Fibroblast of lung (primary cell): ENCODE measurements at regions not wholly inside any gene's neighbourhood (a gene's known extent, or its start where the extent isn't known, plus 50 kb on each side); places are given as distances from the start of the nearest gene placed in this dataset.

Experiments used
- DNase-seq, 2 donors: peaks; one replicate each; pipeline versions ENCODE4 v3.0.0 to v3.0.0-alpha.2; 2010; ENCODE audit warnings: low read depth in 2 of 2
- H2AFZ ChIP-seq: 2 replicates; pipeline ENCODE4 v1.5.1; 2012; ENCODE audit warnings: low read length, control low read depth, inconsistent platforms
- H3K27ac ChIP-seq: 2 replicates; pipeline ENCODE4 v1.5.1; 2011; ENCODE audit warnings: low read length, control low read depth; ENCODE audit not compliant: insufficient read depth
- H3K27me3 ChIP-seq: 2 replicates; pipeline ENCODE4 v1.5.1; 2011; ENCODE audit warnings: mild to moderate bottlenecking, low read length; ENCODE audit not compliant: control insufficient read depth, insufficient read depth
- H3K36me3 ChIP-seq: 2 replicates; pipeline ENCODE4 v1.5.1; 2011; ENCODE audit warnings: low read length; ENCODE audit not compliant: control insufficient read depth, insufficient read depth
- H3K4me1 ChIP-seq: 2 replicates; pipeline ENCODE4 v1.5.1; 2011; ENCODE audit warnings: low read length; ENCODE audit not compliant: control insufficient read depth, insufficient read depth; ENCODE audit errors: extremely low read depth
- H3K4me2 ChIP-seq: 2 replicates; pipeline ENCODE4 v1.5.1; 2011; ENCODE audit warnings: low read length, control low read depth; ENCODE audit not compliant: insufficient read depth; ENCODE audit errors: extremely low read depth
- H3K4me3 ChIP-seq, 4 experiments: fragments of 200-600 bp in 1 of 4; sonication (generic) in 1 of 4; replicated peaks in 1 of 4; 2 replicates each; pipeline ENCODE4 v1.5.1; 2011 to 2016; ENCODE audit warnings: low read length in 4 of 4, low read depth in 3 of 4, mild to moderate bottlenecking in 3 of 4, control low read depth in 2 of 4, inconsistent platforms in 1 of 4, mixed read lengths in 1 of 4; ENCODE audit not compliant: insufficient read depth in 1 of 4; ENCODE audit errors: control extremely low read depth in 1 of 4
- H3K79me2 ChIP-seq: 2 replicates; pipeline ENCODE4 v1.5.1; 2012; ENCODE audit warnings: mild to moderate bottlenecking, low read length, inconsistent platforms; ENCODE audit not compliant: control insufficient read depth, insufficient read depth
- H3K9ac ChIP-seq: 2 replicates; pipeline ENCODE4 v1.5.1; 2011; ENCODE audit warnings: mild to moderate bottlenecking, low read length, control low read depth; ENCODE audit not compliant: insufficient read depth
- H3K9me3 ChIP-seq: 2 replicates; pipeline ENCODE4 v1.5.1; 2012; ENCODE audit warnings: low read depth, low read length; ENCODE audit not compliant: control insufficient read depth, insufficient read depth
- H4K20me1 ChIP-seq: 2 replicates; pipeline ENCODE4 v1.5.1; 2011; ENCODE audit warnings: low read length; ENCODE audit not compliant: control insufficient read depth, insufficient read depth; ENCODE audit errors: extremely low read depth
- CTCF ChIP-seq, 2 donors: IDR thresholded peaks in 1 of 2; conservative IDR thresholded peaks in 1 of 2; 1 replicate in 1 of 2; 2 replicates in 1 of 2; pipeline ENCODE4 v1.5.1; 2011 to 2012; ENCODE audit warnings: low read length in 2 of 2, control low read depth in 1 of 2, inconsistent platforms in 1 of 2, low read depth in 1 of 2, mild to moderate bottlenecking in 1 of 2
- EZH2 ChIP-seq: IDR thresholded peaks from 2 replicates; pipeline ENCODE4 v1.5.1; 2012; ENCODE audit warnings: low read length, control low read depth, mild to moderate bottlenecking; ENCODE audit errors: missing control alignments

- Histone ChIP-seq H3K4me3 (no peak overlapping the region), H3K9ac (no peak overlapping the region), H3K27me3 (no peaks in the 10 kb centered on the region), H2AFZ (no peak overlapping the region), H3K4me2 (no peak overlapping the region), H3K4me1 (no peaks in the 10 kb centered on the region), H3K9me3 (no peaks in the 10 kb centered on the region), H3K79me2 (no peaks in the 10 kb centered on the region), H3K27ac (no peak overlapping the region), H4K20me1 (no peaks in the 10 kb centered on the region), H3K36me3 (no peaks in the 10 kb centered on the region)
- TF ChIP-seq EZH2 (no peak), CTCF (conservative IDR thresholded peaks at IDR 0.05 in 1 of 2, IDR thresholded peaks at IDR 0.05 in 1 of 2; ENCODE audit: low read depth in 1 of 2, low read length in 2 of 2) (no peak)
- peak; percentile 56 to 86 for DNase-seq
Observed at GRCh38 chr17:13785981-13786598, 184.4 kb upstream of the HS3ST3A1 start.

GRCh38 chr17:13787636-13788035 lies 185.9 kb upstream of the HS3ST3A1 start:
- no peaks in the 10 kb centered on the region for H3K79me2 ChIP-seq
- H3K4me1 ChIP-seq, result no peaks in the 10 kb centered on the region
- TF ChIP-seq CTCF (conservative IDR thresholded peaks at IDR 0.05 in 1 of 2, IDR thresholded peaks at IDR 0.05 in 1 of 2; ENCODE audit: low read depth in 1 of 2, low read length in 2 of 2), result no peak
- no peaks in the 10 kb centered on the region for H4K20me1 ChIP-seq
- H3K9me3 ChIP-seq, result no peaks in the 10 kb centered on the region
- no peak for DNase-seq
- H3K36me3 ChIP-seq, result no peaks in the 10 kb centered on the region
- H3K4me3 ChIP-seq, result no peak overlapping the region
- no peaks in the 10 kb centered on the region for H3K27me3 ChIP-seq
- H3K9ac ChIP-seq, result no peak overlapping the region
- H3K4me2 ChIP-seq, result no peak overlapping the region
- H2AFZ ChIP-seq, result no peak overlapping the region
- H3K27ac ChIP-seq, result no peak overlapping the region

- H3K36me3 ChIP-seq, result no peaks in the 10 kb centered on the region
- no peak overlapping the region for H3K4me3 ChIP-seq
- H3K79me2 ChIP-seq, result no peaks in the 10 kb centered on the region
- no peak overlapping the region for H3K27ac ChIP-seq
- DNase-seq, result no peak
- TF ChIP-seq EZH2, result no peak
- no peak for TF ChIP-seq CTCF (conservative IDR thresholded peaks at IDR 0.05 in 1 of 2, IDR thresholded peaks at IDR 0.05 in 1 of 2; ENCODE audit: low read depth in 1 of 2, low read length in 2 of 2)
- H4K20me1 ChIP-seq, result no peaks in the 10 kb centered on the region
- no peak overlapping the region for H2AFZ ChIP-seq
- no peaks in the 10 kb centered on the region for H3K4me1 ChIP-seq
- H3K9me3 ChIP-seq, result no peaks in the 10 kb centered on the region
- H3K27me3 ChIP-seq, result no peaks in the 10 kb centered on the region
- H3K4me2 ChIP-seq, result no peak overlapping the region
- no peak overlapping the region for H3K9ac ChIP-seq
Observed at GRCh38 chr17:13788385-13788784, 186.7 kb upstream of the HS3ST3A1 start.
